GM21526 (cell line): ENCODE measurements at regions not wholly inside any gene's neighbourhood (a gene's known extent, or its start where the extent isn't known, plus 50 kb on each side); places are given as distances from the start of the nearest gene placed in this dataset.

Experiments used
- ATAC-seq: cut with Tn5 transposase; IDR thresholded peaks from one replicate; pipeline ENCODE4 v1.9.1; 2021; ENCODE audit warnings: moderate library complexity; ENCODE audit not compliant: unreplicated experiment, low FRiP score

GRCh38 chr1:81369833-81370232, 430.9 kb upstream of the ADGRL2 start:
- no peak for ATAC-seq

DNA sequence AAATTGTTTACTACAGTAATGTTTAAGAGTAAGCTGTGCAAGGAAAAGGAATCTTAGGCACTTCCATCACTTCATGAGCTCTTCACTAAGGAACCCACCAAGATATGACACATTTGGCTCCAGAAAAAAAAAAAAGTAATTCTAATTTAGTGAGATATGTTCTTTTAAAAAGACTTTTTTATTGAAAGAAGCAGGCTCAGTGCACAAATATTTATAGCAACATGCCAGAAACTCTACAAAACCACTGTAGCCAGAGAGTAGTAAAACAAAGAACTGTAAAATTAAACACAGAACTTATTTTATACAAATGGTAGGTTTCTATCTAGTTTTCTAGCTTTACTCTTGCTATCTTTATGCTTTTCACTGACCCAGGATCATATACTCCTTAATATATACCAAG, 434.6 kb upstream of the ADGRL2 start:
- ATAC-seq = no peak

DNA sequence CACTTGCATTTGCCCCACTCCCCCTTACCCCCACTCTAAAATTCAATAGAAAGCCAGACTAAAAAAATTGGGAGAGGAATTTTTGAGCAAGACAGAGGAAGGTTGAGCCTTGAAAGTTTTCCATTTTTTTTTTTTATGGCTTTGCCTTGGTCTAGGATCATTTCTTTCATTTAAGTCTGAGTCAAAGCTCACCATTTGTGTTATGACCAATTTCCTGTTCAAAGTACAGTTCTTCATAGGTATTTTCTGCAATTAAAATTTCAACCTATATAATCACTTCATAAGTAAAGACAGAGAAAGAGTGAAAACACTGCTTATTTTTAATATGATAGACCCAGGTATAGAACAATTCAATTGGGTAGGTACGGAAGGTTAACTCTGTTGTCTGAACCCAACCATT, 436.6 kb upstream of the ADGRL2 start:
- ATAC-seq = no peak

DNA sequence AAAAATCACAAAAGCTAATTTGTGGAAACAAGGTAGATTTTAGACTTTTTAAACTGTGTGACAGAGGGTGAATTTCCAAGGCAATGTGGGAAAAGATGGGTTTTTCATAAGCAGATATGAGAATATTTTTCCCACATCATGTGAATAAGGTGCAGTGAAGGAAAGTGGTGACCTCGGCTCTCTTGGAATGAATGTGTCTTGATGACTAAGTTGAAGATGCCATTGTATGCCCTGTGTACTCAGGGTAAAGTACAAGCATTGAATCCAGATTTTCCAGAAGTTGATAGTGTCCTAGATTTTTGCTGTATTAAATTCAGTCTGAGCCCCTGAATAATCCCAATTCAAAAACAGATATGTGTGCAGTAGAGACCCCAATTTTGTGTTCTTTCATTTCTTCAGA, 442.6 kb upstream of the ADGRL2 start:
- ATAC-seq = no peak

GRCh38 chr1:81351864-81352263, 448.9 kb upstream of the ADGRL2 start:
- ATAC-seq = no peak

DNA sequence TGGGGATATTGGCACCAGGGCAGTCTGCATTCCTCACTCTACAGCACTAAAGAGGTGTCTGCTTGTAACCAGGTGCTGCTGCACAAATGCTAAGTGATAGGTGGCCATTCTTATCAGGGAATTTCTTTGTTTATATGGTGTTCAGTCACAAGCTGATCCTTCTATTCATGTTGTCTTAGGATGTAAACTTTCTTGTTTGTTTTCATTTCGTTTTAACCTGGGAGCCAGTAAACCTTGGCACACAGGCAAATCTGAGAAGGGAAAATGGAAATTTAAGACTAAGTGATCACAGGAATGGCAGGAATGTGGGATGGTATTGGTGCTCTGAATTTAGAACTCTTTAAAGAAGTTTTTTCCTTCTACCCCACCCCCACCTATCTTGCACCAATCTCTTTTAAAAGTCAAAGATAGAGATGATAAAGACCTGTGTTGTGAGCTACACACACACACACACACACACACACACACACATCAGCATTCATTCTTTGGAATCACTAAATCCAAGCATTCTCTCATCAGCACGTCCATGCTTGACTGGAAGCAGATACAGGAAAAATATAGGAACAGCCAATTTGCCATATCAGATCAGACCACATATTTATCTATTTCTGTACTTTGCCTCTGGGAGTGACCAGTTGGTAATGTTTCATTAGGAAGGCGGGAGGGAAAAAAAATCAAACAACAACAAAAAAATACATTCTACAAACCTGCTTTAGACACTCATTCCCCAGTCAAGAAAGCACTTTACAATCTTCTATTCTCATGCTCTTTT, 451.4 kb upstream of the ADGRL2 start:
- no peak for ATAC-seq

DNA sequence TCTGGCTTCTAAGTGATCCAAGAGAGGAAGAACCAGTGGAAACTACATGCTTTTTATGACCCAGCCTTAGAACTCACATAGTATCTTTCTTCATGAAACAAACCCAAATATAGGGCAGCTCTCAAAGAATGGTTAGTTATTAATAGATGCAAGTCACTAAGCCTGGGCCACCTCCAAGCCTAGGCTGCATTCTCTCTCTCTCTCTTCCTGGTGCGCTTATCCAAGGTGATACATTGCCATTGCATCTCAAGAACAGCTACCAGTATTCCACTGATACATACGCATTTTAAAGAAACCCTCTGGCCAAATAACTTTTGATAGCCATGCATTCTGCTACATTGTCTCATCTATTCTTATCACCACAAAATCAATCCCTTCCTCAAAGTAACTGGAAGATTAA, 455.6 kb upstream of the ADGRL2 start:
- no peak for ATAC-seq

- ATAC-seq = no peak
These were observed 460.5 kb upstream of the ADGRL2 start for GRCh38 chr1:81340239-81340638.

- no peak for ATAC-seq
These were observed 463.5 kb upstream of the ADGRL2 start for GRCh38 chr1:81337226-81337625.

DNA sequence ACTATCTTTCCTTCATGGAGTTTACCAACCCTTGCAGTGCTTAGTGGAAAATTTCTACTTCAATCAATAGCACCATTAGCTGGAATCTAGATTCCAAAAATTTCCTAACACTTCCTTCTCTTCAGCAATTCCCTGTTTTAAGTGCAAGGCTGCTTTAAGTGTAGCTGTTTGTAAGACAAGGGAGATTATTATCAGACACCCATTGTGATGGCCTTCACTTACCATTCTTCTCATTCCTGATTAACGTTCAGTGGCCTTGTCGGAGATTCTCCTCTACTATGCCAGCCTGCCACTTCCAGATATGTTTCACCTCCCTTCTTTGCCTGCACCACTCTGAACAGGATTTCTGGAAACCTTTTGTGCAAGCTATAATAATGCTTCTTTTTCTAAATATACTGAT, 464.9 kb upstream of the ADGRL2 start:
- ATAC-seq = no peak

- no peak for ATAC-seq
These were observed 470.2 kb upstream of the ADGRL2 start for GRCh38 chr1:81330521-81330920.

DNA sequence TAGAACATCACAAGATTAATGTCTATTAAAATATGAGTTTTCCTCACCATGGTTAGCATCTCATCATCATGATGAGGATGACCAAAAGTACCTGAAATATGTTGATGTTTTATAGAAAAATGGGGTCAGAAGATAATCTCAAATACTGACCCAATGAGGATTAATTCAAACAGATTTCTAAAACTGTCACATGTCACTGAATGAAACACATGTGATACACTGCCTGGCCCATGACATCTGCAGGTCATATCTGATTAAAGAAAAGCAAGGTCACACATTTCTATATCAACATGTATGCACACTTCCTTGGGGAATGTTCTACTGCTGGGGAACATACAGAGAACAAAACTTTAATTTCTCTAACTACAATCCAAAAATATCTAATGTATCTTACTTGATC, 470.6 kb upstream of the ADGRL2 start:
- no peak for ATAC-seq

- no peak for ATAC-seq
These were observed 471.7 kb upstream of the ADGRL2 start for GRCh38 chr1:81329041-81329440.

GRCh38 chr1:81327743-81328142, 473.0 kb upstream of the ADGRL2 start:
- no peak for ATAC-seq

- ATAC-seq = no peak
These were observed 473.5 kb upstream of the ADGRL2 start for GRCh38 chr1:81327103-81327710.

- ATAC-seq = no peak
These were observed 474.5 kb upstream of the ADGRL2 start for GRCh38 chr1:81326212-81326611.

DNA sequence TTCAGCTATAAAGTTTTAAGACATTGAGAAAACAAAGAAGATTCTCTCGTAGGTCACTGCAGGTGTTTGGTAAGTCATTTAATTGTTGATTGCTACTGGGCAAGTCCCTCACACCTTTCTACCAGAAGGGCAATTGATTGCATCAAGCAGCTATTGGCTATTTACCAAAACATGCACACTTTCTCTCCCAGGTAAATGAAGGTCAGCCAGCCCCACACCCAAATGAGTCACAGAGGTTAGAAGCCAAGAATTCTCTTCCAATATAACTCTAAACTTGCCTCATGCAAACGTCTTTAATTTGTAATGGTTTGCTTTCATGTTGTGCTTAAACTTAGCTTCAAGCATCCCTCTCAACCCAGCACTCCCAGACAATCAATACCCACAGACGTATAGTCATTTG, 475.3 kb upstream of the ADGRL2 start:
- ATAC-seq = no peak

GRCh38 chr1:81323862-81324261, 476.9 kb upstream of the ADGRL2 start:
- ATAC-seq = no peak

DNA sequence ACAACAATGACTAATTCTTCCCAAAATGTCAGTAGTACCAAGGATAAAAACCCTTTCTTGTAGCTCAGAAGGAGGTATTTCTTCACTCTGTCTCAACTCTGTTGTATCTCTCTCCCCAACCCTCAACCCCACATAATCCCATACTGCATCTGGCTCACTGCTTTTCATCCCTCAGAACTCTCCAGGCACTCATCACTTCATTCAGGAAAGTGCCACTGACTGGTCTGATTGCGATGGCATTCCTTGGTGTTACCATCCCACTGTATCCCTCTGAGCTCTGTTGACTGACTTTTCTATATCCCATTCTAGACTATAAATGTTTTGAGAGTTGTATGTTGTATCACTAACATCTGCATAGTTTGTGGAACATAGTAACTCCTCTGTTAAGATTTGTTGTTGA, 483.5 kb upstream of the ADGRL2 start:
- ATAC-seq = no peak

DNA sequence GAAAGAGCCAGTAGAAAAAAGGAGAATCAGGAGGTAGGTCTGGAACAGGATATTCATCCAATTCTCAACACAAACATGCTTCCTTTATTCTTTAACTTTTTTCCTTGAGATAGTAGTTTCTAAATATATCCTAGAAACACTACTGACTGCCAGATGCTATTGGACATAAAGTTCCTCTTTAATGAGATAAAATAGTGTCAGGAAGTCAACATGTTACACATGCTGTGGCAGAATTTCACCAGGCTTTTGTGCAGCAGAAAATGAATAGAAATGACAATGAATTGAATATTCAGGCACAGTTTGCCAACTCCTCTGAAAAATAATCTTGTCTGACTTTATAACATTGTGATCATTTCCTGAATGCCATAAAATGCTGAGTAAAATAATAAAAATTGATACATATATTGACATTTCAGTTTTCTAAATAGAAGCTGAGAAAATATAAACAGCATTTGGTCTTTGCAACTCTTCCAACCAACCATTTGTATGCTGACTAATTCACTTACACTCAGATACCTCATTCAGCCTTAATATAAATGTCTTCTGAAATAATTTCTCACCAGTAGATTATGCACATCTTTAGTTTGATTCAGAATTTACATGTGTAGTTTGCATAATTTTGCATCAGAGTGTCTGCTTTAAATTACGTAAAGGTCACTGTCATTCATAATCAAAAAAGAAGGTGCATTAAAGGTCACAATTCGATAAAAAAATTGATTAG, 486.1 kb upstream of the ADGRL2 start:
- no peak for ATAC-seq

- ATAC-seq = no peak
These were observed 487.4 kb upstream of the ADGRL2 start for GRCh38 chr1:81313289-81313688.

DNA sequence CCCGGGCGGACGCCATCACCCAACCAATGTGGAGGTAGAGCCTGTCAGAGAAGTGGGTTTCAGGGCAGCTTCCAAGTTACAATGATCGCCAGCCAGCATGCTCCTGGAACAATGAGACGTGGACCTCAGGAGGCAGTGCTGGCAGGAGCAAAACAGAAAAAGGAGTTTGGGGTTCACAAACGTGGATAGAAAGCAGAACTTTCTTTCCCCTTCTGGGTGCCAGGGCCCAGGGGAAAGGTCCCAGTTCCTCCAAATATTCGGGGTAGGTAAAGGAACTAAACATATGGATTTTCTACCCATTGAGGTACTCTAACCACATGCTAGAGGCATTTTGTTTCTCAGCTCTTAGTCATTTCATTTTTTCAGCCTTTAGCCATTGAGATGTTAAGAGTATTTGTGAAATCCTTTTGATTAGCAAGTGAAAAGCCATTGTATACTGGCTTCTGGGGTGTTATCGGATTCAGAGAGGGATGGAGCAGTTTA, 488.4 kb upstream of the ADGRL2 start:
- ATAC-seq = no peak
